ENCODE measurements at regions not wholly inside any gene's neighbourhood (a gene's known extent, or its start where the extent isn't known, plus 50 kb on each side); places are given as distances from the start of the nearest gene placed in this dataset.

DNA sequence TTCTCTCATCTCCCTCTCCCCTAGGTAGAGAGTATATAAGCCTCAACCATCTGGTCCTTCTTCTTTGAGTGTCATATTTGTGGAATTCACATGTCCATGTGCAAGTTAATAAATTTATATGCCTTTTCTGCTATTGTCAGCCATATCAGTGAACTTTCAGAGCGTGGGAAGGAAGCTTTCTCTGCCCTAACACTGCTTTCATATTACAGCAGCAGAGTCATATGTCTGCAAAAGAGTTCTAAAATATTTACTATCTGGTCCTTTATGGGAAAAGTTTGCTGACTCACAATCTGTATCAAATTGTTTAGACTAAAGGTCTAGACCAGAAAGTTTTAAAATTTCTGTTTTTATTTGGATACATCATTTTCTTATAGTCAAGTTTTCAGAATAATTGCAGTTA is 669.0 kb downstream of the LRRC70 start:
- TF ChIP-seq, protein P1, sequence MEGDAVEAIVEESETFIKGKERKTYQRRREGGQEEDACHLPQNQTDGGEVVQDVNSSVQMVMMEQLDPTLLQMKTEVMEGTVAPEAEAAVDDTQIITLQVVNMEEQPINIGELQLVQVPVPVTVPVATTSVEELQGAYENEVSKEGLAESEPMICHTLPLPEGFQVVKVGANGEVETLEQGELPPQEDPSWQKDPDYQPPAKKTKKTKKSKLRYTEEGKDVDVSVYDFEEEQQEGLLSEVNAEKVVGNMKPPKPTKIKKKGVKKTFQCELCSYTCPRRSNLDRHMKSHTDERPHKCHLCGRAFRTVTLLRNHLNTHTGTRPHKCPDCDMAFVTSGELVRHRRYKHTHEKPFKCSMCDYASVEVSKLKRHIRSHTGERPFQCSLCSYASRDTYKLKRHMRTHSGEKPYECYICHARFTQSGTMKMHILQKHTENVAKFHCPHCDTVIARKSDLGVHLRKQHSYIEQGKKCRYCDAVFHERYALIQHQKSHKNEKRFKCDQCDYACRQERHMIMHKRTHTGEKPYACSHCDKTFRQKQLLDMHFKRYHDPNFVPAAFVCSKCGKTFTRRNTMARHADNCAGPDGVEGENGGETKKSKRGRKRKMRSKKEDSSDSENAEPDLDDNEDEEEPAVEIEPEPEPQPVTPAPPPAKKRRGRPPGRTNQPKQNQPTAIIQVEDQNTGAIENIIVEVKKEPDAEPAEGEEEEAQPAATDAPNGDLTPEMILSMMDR (conservative IDR thresholded peaks at IDR 0.05) = no peak

DNA sequence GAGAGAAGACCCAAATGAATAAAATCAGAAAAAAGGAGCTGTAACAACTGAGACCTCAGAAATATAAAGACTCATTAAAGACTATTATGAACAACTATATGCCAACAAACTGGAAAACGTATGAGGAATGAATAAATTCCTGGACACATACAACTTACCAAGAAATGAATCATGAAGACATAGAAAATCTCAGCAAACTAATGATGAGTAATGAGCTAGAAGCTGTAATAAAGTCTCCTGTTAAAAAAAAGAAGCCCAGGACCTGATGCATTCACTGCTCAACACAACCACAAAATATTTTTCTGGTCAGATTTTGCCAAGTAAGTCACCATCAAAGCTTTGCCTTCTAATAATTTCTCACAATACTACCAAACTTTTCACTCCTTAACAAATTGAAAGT is 666.7 kb downstream of the LRRC70 start:
- no peak for DNase-seq (ENCODE audit: low read depth, low spot score)
- Mint-ChIP-seq H3K27me3 (ENCODE audit: low read depth) (no peaks in the 10 kb centered on the region), H3K36me3 (ENCODE audit: low read depth) (no peaks in the 10 kb centered on the region), H3K9me3 (no peaks in the 10 kb centered on the region), H3K27ac (ENCODE audit: unreplicated experiment) (no peak overlapping the region), H3K4me3 (no peak overlapping the region), H3K4me1 (no peaks in the 10 kb centered on the region)
- TF ChIP-seq, protein P1 (conservative IDR thresholded peaks at IDR 0.05) = no peak

More for the DNA sequence above, 669.0 kb downstream of the LRRC70 start:
- no peak overlapping the region for H3K4me3 Mint-ChIP-seq
- no peak overlapping the region for H3K27ac Mint-ChIP-seq (ENCODE audit: unreplicated experiment)
- H3K27me3 Mint-ChIP-seq (ENCODE audit: low read depth) = no peaks in the 10 kb centered on the region
- no peaks in the 10 kb centered on the region for H3K9me3 Mint-ChIP-seq
- H3K36me3 Mint-ChIP-seq (ENCODE audit: low read depth) = no peaks in the 10 kb centered on the region
- DNase-seq (ENCODE audit: low read depth, low spot score) = no peak
- H3K4me1 Mint-ChIP-seq = no peaks in the 10 kb centered on the region

DNA sequence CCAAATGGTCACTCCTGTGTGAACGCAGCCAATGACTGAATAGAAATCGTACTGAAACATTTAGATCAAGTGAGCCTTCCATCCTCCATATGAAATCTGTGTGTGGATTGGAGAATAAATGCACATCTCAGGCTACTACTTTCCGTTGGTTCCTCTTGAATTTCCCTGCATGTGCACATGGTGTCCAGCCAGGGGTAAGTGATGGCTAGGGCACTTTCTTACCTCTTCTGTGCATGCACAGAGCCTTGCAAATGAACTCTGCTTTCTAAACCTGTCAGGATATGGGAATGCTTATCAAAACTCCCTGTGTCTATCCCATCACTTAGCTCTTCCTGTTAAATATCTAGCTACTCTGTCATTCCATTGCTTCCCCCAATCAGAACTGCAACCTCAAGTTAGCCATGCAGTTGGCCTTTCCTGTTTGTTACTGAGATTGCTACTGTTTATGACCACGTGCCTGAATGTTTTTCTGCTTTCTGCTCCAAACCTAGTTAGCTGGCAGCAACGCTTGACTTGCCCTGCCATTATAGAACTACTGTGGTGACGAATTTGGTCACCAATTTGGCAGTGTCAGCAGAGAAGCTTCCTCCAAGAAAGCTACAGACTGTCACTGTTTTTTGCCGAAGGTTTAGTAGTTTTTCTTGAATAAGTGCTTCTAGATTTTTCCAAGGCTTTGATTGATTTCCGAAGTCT is 661.6 kb downstream of the LRRC70 start:
- Mint-ChIP-seq H3K9me3 (no peaks in the 10 kb centered on the region), H3K4me3 (no peak overlapping the region), H3K27me3 (ENCODE audit: low read depth) (no peaks in the 10 kb centered on the region), H3K4me1 (no peaks in the 10 kb centered on the region), H3K27ac (ENCODE audit: unreplicated experiment) (no peak overlapping the region), H3K36me3 (ENCODE audit: low read depth) (no peaks in the 10 kb centered on the region)
- TF ChIP-seq, protein P1 (conservative IDR thresholded peaks at IDR 0.05) = no peak
- DNase-seq (ENCODE audit: low read depth, low spot score) = no peak

- Mint-ChIP-seq H3K4me3 (no peak overlapping the region), H3K36me3 (ENCODE audit: low read depth) (no peaks in the 10 kb centered on the region), H3K27me3 (ENCODE audit: low read depth) (no peaks in the 10 kb centered on the region), H3K4me1 (no peaks in the 10 kb centered on the region), H3K9me3 (no peaks in the 10 kb centered on the region), H3K27ac (ENCODE audit: unreplicated experiment) (no peak overlapping the region)
- TF ChIP-seq, protein P1 (conservative IDR thresholded peaks at IDR 0.05) = no peak
- DNase-seq (ENCODE audit: low read depth, low spot score) = no peak
Observed at GRCh38 chr5:63233911-63234310, 655.3 kb downstream of the LRRC70 start.

- H3K4me1 Mint-ChIP-seq = no peaks in the 10 kb centered on the region
- TF ChIP-seq, protein P1 (conservative IDR thresholded peaks at IDR 0.05) = no peak
- no peak overlapping the region for H3K4me3 Mint-ChIP-seq
- H3K27ac Mint-ChIP-seq (ENCODE audit: unreplicated experiment) = no peak overlapping the region
- no peaks in the 10 kb centered on the region for H3K36me3 Mint-ChIP-seq (ENCODE audit: low read depth)
- no peak for DNase-seq (ENCODE audit: low read depth, low spot score)
- no peaks in the 10 kb centered on the region for H3K9me3 Mint-ChIP-seq
- H3K27me3 Mint-ChIP-seq (ENCODE audit: low read depth) = no peaks in the 10 kb centered on the region
Observed at GRCh38 chr5:63233361-63233760, 654.7 kb downstream of the LRRC70 start.
